Glutamatergic neuron (in vitro differentiated cells): ENCODE measurements at regions not wholly inside any gene's neighbourhood (a gene's known extent, or its start where the extent isn't known, plus 50 kb on each side); places are given as distances from the start of the nearest gene placed in this dataset.

Experiments
- DNase-seq: peaks from one replicate; pipeline ENCODE4 v3.0.0; 2022
- H3K27ac Mint-ChIP-seq: one replicate; pipeline ENCODE4 v1.8.0; 2020; ENCODE audit warnings: mild to moderate bottlenecking, mixed read lengths, inconsistent platforms; ENCODE audit not compliant: unreplicated experiment
- H3K27me3 Mint-ChIP-seq: one replicate; pipeline ENCODE4 v1.8.0; 2020; ENCODE audit warnings: mild to moderate bottlenecking, moderate library complexity, mixed read lengths, inconsistent platforms; ENCODE audit not compliant: unreplicated experiment
- H3K36me3 Mint-ChIP-seq: one replicate; pipeline ENCODE4 v1.8.0; 2020; ENCODE audit warnings: mild to moderate bottlenecking, mixed read lengths, inconsistent platforms; ENCODE audit not compliant: unreplicated experiment
- H3K4me1 Mint-ChIP-seq: one replicate; pipeline ENCODE4 v1.8.0; 2020; ENCODE audit warnings: mild to moderate bottlenecking, low read depth, mixed read lengths, inconsistent platforms; ENCODE audit not compliant: unreplicated experiment
- H3K4me3 Mint-ChIP-seq: one replicate; pipeline ENCODE4 v1.8.0; 2020; ENCODE audit warnings: mild to moderate bottlenecking, mixed read lengths, inconsistent platforms; ENCODE audit not compliant: unreplicated experiment
- H3K9me3 Mint-ChIP-seq: one replicate; pipeline ENCODE4 v1.8.0; 2020; ENCODE audit warnings: mild to moderate bottlenecking, moderate library complexity, mixed read lengths, inconsistent platforms; ENCODE audit not compliant: unreplicated experiment
- TF ChIP-seq, protein P1 (sequence below): fragments of 200-600 bp; sonication (generic); IDR thresholded peaks from one replicate; pipeline ENCODE4 v1.5.0; 2021; ENCODE audit not compliant: partially characterized antibody, unreplicated experiment

DNA sequence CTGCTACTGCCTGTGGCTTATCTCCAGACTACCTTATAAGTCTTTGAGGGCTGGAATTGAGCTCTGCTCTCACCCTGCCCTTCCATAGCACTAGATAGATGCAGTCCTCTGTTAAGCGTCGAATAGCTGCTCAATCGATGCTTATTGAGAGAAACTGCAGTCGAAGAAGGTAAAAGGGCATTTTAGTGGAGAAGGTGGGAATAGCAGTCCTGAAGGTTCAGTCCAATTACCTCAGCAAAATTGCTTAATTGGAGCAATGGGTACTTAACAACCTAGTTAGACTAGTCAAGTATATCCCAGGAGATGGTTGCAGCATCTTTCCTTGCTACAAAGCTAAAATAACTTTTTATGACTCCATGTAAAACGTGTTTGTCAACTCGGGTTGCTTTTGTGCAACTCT lies 66.8 kb upstream of the NT5E start:
- DNase-seq = no peak

DNA sequence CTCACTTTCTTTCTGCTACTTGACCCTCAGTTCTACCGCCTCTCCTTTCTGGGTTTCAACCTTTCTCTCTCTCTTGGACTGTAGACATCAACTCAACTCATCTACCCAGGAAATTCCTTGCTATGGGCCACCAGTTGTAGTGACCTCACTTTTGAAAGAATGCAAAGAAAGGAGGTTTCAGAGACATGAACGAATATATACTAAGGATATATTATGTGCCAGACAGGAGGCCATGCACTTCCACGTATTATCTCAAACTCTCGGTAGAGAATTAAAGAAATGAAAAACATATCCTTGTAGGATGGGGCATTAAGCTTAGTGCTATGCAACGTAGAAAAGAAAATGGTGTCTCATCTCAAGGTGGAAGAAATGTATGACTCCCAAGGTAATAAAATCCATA lies 67.3 kb upstream of the NT5E start:
- no peaks in the 10 kb centered on the region for H3K4me1 Mint-ChIP-seq
- H3K27me3 Mint-ChIP-seq = no peaks in the 10 kb centered on the region
- H3K4me3 Mint-ChIP-seq = no peak overlapping the region
- no peaks in the 10 kb centered on the region for H3K36me3 Mint-ChIP-seq
- H3K27ac Mint-ChIP-seq = no peak overlapping the region
- H3K9me3 Mint-ChIP-seq = peaks cover 7% of the 10 kb centered on the region
- no peak for DNase-seq
- TF ChIP-seq, protein P1, sequence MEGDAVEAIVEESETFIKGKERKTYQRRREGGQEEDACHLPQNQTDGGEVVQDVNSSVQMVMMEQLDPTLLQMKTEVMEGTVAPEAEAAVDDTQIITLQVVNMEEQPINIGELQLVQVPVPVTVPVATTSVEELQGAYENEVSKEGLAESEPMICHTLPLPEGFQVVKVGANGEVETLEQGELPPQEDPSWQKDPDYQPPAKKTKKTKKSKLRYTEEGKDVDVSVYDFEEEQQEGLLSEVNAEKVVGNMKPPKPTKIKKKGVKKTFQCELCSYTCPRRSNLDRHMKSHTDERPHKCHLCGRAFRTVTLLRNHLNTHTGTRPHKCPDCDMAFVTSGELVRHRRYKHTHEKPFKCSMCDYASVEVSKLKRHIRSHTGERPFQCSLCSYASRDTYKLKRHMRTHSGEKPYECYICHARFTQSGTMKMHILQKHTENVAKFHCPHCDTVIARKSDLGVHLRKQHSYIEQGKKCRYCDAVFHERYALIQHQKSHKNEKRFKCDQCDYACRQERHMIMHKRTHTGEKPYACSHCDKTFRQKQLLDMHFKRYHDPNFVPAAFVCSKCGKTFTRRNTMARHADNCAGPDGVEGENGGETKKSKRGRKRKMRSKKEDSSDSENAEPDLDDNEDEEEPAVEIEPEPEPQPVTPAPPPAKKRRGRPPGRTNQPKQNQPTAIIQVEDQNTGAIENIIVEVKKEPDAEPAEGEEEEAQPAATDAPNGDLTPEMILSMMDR = no peak

More for the DNA sequence above, 66.8 kb upstream of the NT5E start:
- Mint-ChIP-seq H3K27ac (no peak overlapping the region), H3K4me1 (no peaks in the 10 kb centered on the region), H3K36me3 (no peaks in the 10 kb centered on the region), H3K4me3 (no peak overlapping the region), H3K27me3 (no peaks in the 10 kb centered on the region), H3K9me3 (peaks cover 7% of the 10 kb centered on the region)
- TF ChIP-seq, protein P1 = no peak

DNA sequence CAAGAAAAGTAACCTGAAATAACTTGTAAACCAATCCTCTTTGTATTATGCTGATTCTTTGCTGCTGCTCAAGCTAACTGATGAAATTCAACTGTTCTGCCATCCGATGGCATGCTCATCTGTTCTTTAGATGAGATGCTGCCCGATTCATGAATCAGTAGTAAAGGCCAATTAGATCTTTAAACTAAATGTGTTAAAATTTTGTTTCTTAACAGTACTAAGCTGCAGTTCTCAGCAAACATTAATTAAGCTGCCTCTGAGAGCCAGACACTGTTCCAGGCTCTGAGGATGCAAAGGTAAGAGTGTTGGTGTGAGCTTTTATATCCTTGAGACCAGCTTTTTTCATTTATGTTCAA lies 77.0 kb upstream of the NT5E start:
- Mint-ChIP-seq H3K36me3 (no peaks in the 10 kb centered on the region), H3K9me3 (peaks cover 1% of the 10 kb centered on the region), H3K4me3 (no peak overlapping the region), H3K27ac (no peak overlapping the region), H3K27me3 (no peaks in the 10 kb centered on the region), H3K4me1 (no peaks in the 10 kb centered on the region)
- DNase-seq = no peak
- TF ChIP-seq, protein P1 = no peak

DNA sequence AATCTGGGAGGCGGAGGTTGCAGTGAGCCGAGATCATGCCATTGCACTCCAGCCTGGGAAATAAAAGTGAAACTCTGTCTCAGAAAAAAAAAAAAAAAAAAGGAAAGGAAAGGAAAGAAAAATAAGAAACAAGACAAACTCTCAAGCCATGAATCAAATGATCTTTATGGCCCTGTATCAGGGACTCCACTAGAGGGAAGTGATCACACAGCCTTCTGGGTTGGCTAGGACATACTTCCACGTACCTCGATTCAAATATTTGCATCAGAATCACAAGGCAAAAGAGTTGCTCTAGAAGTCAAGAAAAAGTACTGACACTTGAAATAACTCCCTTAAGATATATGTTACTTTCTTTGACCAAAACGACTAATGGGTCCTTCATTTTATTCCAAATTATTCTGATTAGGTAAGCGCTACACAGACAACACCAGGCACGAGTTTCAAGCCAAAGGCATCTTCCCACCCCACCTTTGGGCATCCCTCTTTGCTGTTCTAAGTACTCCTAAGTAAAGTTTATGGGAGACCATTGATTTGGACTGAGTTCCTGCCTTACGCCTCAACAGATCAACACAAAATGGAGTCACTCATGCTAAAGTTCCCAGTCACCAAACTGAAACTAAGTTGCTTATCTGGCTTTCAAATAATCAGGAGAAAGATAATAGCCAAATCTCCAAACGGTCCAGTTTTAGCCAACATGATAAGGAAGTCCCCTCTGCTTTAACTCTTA lies 77.5 kb upstream of the NT5E start:
- no peak overlapping the region for H3K27ac Mint-ChIP-seq
- peaks cover 1% of the 10 kb centered on the region for H3K9me3 Mint-ChIP-seq
- no peaks in the 10 kb centered on the region for H3K36me3 Mint-ChIP-seq
- DNase-seq = no peak
- no peaks in the 10 kb centered on the region for H3K27me3 Mint-ChIP-seq
- TF ChIP-seq, protein P1 = no peak
- no peaks in the 10 kb centered on the region for H3K4me1 Mint-ChIP-seq
- H3K4me3 Mint-ChIP-seq = no peak overlapping the region

DNA sequence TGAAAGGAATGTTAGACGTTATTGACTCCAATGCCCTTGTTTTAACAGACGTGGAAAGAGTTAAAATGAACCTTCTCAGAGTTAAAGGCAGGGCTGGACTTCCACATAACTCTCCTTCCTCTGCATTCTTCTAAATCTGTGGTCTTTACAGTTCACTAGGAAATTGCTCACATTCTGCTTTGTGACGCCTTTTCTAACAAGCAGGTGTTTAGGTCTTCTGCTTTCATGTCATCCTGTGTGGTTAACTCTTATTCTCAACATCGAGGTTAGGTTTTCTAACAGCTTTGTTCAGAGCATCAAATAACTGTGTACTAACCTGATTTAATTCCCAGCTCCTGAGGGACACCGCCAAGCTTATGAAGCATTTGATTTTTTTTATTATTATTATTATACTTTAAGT lies 81.3 kb upstream of the NT5E start:
- no peaks in the 10 kb centered on the region for H3K27me3 Mint-ChIP-seq
- H3K27ac Mint-ChIP-seq = no peak overlapping the region
- TF ChIP-seq, protein P1 = no peak

More for the DNA sequence above, 81.3 kb upstream of the NT5E start:
- Mint-ChIP-seq H3K4me1 (no peaks in the 10 kb centered on the region), H3K36me3 (no peaks in the 10 kb centered on the region), H3K4me3 (no peak overlapping the region), H3K9me3 (no peaks in the 10 kb centered on the region)
- no peak for DNase-seq
